HG03354 (cell line): ENCODE measurements at regions not wholly inside any gene's neighbourhood (a gene's known extent, or its start where the extent isn't known, plus 50 kb on each side); places are given as distances from the start of the nearest gene placed in this dataset.

Experiments used
- ATAC-seq: cut with Tn5 transposase; IDR thresholded peaks from one replicate; pipeline ENCODE4 v1.9.1; 2021; ENCODE audit warnings: mild to moderate bottlenecking; ENCODE audit not compliant: unreplicated experiment, poor library complexity, severe bottlenecking

- no peak for ATAC-seq
Measured at GRCh38 chr18:57991552-57991951, 52.5 kb upstream of the NEDD4L start.

GRCh38 chr18:57989536-57989935 lies 54.5 kb upstream of the NEDD4L start:
- no peak for ATAC-seq

- ATAC-seq = no peak
Measured at GRCh38 chr18:57984490-57985115, 59.4 kb upstream of the NEDD4L start.

GRCh38 chr18:57983965-57984364 lies 60.1 kb upstream of the NEDD4L start:
- ATAC-seq = no peak

GRCh38 chr18:57983472-57983871 lies 60.6 kb upstream of the NEDD4L start:
- ATAC-seq = no peak

DNA sequence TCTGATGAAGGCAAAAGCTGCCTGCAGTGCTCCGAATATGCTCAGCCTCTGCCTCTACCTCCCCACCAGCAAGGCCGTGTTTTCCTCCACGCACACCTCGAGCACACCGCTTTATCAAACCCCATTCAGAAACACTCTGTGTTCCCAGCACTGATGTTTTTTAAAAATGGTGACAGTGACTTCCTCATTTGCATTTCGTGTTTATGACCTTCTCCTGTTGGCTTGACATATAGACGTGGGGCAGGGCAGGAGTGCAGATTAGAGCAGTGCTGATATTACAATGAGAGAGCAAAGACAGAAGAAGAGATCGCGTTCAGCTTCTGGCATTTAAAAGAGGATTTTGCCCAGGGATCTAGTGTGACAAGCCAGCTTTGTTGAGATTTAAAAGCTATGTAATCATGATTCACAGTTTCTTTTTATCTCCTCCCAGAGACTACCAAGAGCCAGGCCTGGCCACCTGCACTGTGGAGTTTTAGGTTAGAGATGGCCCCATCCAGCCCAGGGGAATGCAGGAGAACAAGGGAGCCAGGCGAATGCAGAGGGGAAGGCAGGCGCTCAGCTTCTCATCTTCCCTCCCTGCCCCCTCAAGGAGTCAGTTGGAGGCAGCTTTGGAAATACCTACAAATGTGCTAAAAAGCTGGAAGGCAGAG lies 61.5 kb upstream of the NEDD4L start:
- no peak for ATAC-seq

DNA sequence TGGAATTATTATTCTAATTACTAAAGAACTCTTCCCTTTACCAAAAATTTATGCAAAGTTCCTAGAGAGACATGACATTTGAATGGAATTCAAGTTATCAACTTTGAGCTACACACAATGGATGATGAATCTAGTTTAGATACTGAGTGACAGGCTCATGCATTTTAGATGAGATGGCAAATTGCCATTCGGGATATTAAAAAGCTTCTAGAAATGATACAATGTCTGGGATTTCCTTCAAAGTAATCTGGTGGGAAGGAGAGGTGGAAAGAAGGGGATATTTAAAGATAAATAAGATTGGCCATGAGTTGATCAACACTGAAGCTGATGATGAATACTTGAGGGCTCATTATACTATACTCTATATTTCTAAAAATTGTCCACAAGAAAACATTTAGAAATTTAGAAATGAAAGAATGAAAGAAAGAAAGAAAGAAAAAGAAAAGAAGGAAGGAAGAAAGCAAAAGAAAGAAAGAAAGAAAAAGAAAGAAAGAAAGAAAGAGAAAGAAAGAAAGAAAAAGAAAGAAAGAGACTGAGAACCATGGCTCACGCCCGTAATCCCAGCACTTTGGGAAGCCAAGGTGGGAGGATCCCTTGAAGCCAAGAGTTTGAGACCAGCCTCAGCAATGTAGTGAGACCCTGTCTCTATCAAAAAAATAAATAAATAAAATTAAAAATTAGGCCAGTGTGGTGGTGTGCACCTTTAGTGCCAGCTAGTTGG lies 62.6 kb upstream of the NEDD4L start:
- no peak for ATAC-seq

GRCh38 chr18:57980573-57981307 lies 63.3 kb upstream of the NEDD4L start:
- no peak for ATAC-seq

DNA sequence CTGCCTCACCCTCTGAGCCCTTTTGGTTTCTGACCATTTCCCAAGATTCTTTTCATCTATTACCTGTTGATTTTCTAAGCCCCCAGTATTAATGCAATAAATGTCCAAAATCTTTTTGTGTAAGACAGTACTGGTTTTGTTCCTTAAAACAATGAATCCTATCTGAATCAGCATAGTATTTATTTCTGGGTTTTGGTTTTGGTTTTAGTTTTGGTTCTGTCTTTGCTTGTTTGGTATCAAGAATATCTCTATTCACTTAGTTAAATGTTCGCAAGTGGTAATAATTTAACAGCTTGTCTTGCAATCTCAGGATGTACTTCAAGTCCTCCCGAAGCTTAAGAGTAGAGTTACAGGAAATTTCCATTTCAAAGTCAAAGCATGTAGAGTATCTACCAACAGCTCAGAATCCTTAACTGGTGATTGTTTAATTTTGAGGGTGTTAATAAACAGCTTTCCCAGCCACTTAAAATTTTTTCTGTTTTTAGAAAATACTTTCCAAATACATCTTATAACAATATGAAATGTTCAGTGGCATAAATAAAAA lies 67.7 kb upstream of the NEDD4L start:
- ATAC-seq = peak; percentile 72

DNA sequence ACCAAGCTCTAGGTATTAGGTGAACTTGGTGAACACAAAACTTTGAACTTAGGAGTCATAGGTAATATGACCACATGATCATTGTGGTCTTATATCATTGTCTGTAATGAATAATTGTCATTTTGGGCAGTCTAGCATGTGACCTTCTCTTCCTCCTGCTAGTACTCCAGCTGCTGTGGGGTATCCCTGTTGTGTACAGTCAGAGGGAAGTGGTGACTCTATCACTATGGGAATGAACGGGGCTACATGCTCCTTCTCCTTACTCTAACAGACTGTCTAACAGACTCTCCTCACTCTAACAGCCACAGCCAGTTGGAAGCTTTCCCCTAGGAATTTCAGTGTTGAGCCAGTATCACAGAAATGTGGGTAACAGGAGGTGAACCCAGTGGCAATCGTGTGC lies 68.2 kb upstream of the NEDD4L start:
- ATAC-seq = peak; percentile 35

- no peak for ATAC-seq
Measured at GRCh38 chr18:57974585-57975265, 69.3 kb upstream of the NEDD4L start.

- ATAC-seq = no peak
Measured at GRCh38 chr18:57973889-57974288, 70.1 kb upstream of the NEDD4L start.

GRCh38 chr18:57970356-57971095 lies 73.5 kb upstream of the NEDD4L start:
- ATAC-seq = no peak

- ATAC-seq = no peak
Measured at GRCh38 chr18:57969824-57970223, 74.2 kb upstream of the NEDD4L start.

- no peak for ATAC-seq
Measured at GRCh38 chr18:57965246-57965645, 78.8 kb upstream of the NEDD4L start.

GRCh38 chr18:57961876-57962505 lies 82.0 kb upstream of the NEDD4L start:
- ATAC-seq = no peak

- ATAC-seq = no peak
Measured at GRCh38 chr18:57961411-57961810, 82.6 kb upstream of the NEDD4L start.

GRCh38 chr18:57959278-57959677 lies 84.7 kb upstream of the NEDD4L start:
- peak; percentile 67 for ATAC-seq

DNA sequence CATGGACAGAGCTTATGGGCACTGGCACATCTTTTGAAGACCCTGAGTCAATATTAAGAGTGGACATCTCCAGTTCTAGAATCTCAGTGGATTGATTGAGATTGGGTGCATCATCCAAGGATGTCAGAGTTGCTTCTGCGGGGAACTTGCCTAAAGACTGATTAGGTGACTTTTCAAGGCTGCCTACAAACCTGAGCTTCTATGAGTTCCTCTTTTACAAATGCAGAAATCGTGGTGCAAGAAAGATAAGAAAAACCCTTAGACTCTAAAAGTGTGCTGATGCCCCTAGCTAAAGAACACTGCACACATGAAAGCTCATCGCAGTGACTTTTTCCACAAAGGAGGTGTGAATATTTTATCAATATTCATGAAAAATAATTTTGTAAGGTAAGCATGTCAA lies 86.8 kb upstream of the NEDD4L start:
- no peak for ATAC-seq
